ENCODE measurements at regions not wholly inside any gene's neighbourhood (a gene's known extent, or its start where the extent isn't known, plus 50 kb on each side); places are given as distances from the start of the nearest gene placed in this dataset.

DNA sequence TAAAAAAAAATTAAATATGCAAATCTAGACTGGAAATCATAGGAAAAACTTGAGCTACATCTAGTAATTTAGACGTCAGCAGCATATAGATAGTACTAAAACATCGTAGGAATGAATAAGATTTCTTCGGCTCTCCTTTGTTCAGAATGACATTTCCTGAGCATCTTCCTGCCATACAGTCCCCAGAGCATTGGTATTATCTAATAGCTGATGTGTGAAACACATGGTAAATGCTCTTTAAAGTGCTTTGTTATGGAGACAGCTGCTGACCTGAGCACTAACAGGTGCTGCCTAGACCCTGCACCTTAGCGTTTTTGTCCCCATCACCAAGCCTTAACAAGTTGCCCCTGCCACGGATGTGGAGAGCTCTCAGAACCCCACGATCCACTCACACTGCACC lies 692.3 kb upstream of the PIK3C3 start:
- TF ChIP-seq, protein P1, sequence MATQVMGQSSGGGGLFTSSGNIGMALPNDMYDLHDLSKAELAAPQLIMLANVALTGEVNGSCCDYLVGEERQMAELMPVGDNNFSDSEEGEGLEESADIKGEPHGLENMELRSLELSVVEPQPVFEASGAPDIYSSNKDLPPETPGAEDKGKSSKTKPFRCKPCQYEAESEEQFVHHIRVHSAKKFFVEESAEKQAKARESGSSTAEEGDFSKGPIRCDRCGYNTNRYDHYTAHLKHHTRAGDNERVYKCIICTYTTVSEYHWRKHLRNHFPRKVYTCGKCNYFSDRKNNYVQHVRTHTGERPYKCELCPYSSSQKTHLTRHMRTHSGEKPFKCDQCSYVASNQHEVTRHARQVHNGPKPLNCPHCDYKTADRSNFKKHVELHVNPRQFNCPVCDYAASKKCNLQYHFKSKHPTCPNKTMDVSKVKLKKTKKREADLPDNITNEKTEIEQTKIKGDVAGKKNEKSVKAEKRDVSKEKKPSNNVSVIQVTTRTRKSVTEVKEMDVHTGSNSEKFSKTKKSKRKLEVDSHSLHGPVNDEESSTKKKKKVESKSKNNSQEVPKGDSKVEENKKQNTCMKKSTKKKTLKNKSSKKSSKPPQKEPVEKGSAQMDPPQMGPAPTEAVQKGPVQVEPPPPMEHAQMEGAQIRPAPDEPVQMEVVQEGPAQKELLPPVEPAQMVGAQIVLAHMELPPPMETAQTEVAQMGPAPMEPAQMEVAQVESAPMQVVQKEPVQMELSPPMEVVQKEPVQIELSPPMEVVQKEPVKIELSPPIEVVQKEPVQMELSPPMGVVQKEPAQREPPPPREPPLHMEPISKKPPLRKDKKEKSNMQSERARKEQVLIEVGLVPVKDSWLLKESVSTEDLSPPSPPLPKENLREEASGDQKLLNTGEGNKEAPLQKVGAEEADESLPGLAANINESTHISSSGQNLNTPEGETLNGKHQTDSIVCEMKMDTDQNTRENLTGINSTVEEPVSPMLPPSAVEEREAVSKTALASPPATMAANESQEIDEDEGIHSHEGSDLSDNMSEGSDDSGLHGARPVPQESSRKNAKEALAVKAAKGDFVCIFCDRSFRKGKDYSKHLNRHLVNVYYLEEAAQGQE (IDR thresholded peaks at IDR 0.05; ENCODE audit: insufficient read depth in 1 of 2, low read depth in 2 of 2, low read length in 2 of 2), result no peak
- no peak for TF ChIP-seq SIN3A (IDR thresholded peaks at IDR 0.05; ENCODE audit: borderline replicate concordance, insufficient read depth, low read length)

DNA sequence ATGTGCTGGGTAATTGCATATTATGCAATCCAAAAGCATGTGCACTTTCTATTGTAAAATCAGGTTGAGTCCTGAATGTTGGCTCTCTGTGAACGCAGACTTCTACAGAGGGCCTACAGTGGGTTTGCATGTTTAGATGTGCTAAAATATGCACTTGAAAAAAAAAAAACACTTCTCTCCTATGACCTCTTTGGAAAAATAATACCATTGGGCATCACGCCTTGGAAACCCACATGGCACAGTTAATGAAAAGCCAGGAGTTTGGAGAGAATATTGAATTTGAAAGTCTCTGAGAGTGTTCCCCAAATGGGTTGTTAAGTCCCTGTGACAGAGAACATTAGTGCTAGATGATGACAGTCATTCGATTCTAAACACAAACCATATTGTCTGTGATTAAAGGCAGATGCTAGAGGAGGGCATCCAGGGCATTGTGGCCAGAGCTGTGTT lies 710.4 kb upstream of the PIK3C3 start:
- TF ChIP-seq POLR2AphosphoS5 (IDR thresholded peaks at IDR 0.05; ENCODE audit: low read depth, low read length), result no peak
- TF ChIP-seq, protein P1 (IDR thresholded peaks at IDR 0.05; ENCODE audit: insufficient read depth in 1 of 2, low read depth in 2 of 2, low read length in 2 of 2), result no peak
- no peak for TF ChIP-seq TAF1 (IDR thresholded peaks at IDR 0.05; ENCODE audit: borderline replicate concordance, insufficient read depth, low read length)
- no peak for TF ChIP-seq SIN3A (IDR thresholded peaks at IDR 0.05; ENCODE audit: borderline replicate concordance, insufficient read depth, low read length)
- no peak for TF ChIP-seq FOXP2 (optimal IDR thresholded peaks at IDR 0.05; ENCODE audit: borderline replicate concordance, extremely low read depth, extremely low read length, insufficient read depth)

DNA sequence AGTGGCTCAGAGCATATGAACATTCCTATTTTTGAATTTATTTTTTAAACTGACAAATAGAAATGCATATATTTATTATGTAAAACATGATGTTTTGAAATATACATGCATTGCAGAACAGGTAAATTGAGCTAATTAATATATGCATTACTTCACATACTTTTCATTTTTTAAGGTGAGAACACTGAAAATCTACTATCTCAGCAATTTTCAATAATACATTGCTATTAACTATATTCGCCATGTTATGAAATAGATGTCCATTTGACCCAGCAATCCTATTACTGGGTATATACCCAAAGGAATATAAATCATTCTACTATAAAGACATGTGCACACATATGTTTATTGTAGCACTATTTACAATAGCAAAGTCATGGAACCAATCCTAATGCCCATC lies 717.7 kb upstream of the PIK3C3 start:
- TF ChIP-seq FOXP2 (optimal IDR thresholded peaks at IDR 0.05; ENCODE audit: borderline replicate concordance, extremely low read depth, extremely low read length, insufficient read depth) (no peak), SIN3A (IDR thresholded peaks at IDR 0.05; ENCODE audit: borderline replicate concordance, insufficient read depth, low read length) (no peak), POLR2AphosphoS5 (IDR thresholded peaks at IDR 0.05; ENCODE audit: low read depth, low read length) (no peak), TAF1 (IDR thresholded peaks at IDR 0.05; ENCODE audit: borderline replicate concordance, insufficient read depth, low read length) (no peak)
- TF ChIP-seq, protein P1 (IDR thresholded peaks at IDR 0.05; ENCODE audit: insufficient read depth in 1 of 2, low read depth in 2 of 2, low read length in 2 of 2), result no peak

DNA sequence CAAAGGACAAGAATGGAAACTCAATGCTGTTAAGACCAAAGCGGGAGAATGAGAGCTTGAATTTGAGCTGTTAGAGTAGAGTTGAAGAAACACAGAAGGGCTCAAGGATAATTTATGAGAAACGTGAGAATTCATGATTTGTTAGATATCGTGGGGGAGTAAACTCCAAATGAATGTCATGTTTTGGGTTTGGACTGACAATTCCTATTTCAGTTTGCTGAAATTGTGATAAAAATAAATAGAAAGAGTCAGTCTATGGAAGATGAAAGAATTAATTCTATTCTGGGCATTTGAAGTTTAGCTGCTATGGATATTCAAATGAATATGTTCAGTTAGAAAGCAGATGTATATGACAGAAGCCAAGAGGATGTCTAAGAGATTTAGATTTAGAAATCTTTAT lies 723.4 kb upstream of the PIK3C3 start:
- TF ChIP-seq, protein P1 (IDR thresholded peaks at IDR 0.05; ENCODE audit: insufficient read depth in 1 of 2, low read depth in 2 of 2, low read length in 2 of 2), result no peak
- TF ChIP-seq SIN3A (IDR thresholded peaks at IDR 0.05; ENCODE audit: borderline replicate concordance, insufficient read depth, low read length) (no peak), POLR2AphosphoS5 (IDR thresholded peaks at IDR 0.05; ENCODE audit: low read depth, low read length) (no peak), FOXP2 (optimal IDR thresholded peaks at IDR 0.05; ENCODE audit: borderline replicate concordance, extremely low read depth, extremely low read length, insufficient read depth) (no peak), TAF1 (IDR thresholded peaks at IDR 0.05; ENCODE audit: borderline replicate concordance, insufficient read depth, low read length) (no peak)

DNA sequence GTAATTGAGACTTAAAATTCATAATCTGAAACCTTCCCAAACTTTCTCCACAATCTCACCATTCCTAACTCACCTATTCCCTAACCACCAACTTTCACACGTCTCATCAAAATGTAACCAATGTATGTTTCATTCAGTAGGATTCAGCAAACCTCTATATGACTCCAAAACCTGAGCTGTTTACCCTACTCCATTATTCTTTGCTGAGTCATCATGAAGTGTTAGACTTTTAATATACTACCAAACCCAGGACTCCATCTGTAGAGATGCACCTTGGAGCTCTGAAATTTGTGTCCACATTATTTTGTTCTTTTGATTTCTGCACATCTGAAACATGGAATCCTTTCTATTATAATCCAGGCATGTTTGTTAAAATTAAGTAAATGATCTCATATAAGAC lies 727.0 kb upstream of the PIK3C3 start:
- no peak for TF ChIP-seq FOXP2 (optimal IDR thresholded peaks at IDR 0.05; ENCODE audit: borderline replicate concordance, extremely low read depth, extremely low read length, insufficient read depth)
- TF ChIP-seq, protein P1 (IDR thresholded peaks at IDR 0.05; ENCODE audit: insufficient read depth in 1 of 2, low read depth in 2 of 2, low read length in 2 of 2), result no peak
- TF ChIP-seq POLR2AphosphoS5 (IDR thresholded peaks at IDR 0.05; ENCODE audit: low read depth, low read length), result no peak
- no peak for TF ChIP-seq SIN3A (IDR thresholded peaks at IDR 0.05; ENCODE audit: borderline replicate concordance, insufficient read depth, low read length)
- TF ChIP-seq TAF1 (IDR thresholded peaks at IDR 0.05; ENCODE audit: borderline replicate concordance, insufficient read depth, low read length), result no peak

Measured in PFSK-1 (cell line).